A673 (cell line): ENCODE measurements at regions not wholly inside any gene's neighbourhood (a gene's known extent, or its start where the extent isn't known, plus 50 kb on each side); places are given as distances from the start of the nearest gene placed in this dataset.
A peak's percentile ranks its signal among the peaks of the same experiment; 100 is the strongest.

Experiments used
- BruUV-seq: library from RNA; stranded (reverse); fragments of 400-500 nt; replicated peaks from 2 replicates; lab custom pipeline; 2021; lab: Mats Ljungman, UMichigan
- CTCF ChIA-PET: fragments of 300-600 bp; sonication (Branson Sonifier 250); formaldehyde crosslinking; loops from one replicate; lab custom pipeline; 2022; ENCODE audit warnings: antibody characterized with exemption; lab: Charles Lee
- POLR2A ChIA-PET: fragments of 300-600 bp; sonication (Branson Sonifier 250); formaldehyde crosslinking; loops from one replicate; lab custom pipeline; 2022; ENCODE audit warnings: antibody characterized with exemption; ENCODE audit not compliant: low non-redundant PET; lab: Charles Lee
- DNase-seq: peaks from one replicate; pipeline ENCODE4 v3.0.0-alpha.2; 2015; ENCODE audit warnings: low spot score
- H3K27ac ChIP-seq: fragments of 200-600 bp; sonication (generic); 2 replicates; pipeline ENCODE4 v1.5.1; 2016; ENCODE audit warnings: mixed run types, low read depth, mild to moderate bottlenecking, mixed read lengths, antibody characterized with exemption, low read length; ENCODE audit not compliant: poor library complexity, severe bottlenecking
- H3K27me3 ChIP-seq: fragments of 200-600 bp; sonication (generic); replicated peaks from 2 replicates; pipeline ENCODE4 v1.6.1; 2017; ENCODE audit warnings: mixed run types, low read depth, mild to moderate bottlenecking, mixed read lengths, antibody characterized with exemption, low read length; ENCODE audit not compliant: insufficient read depth, poor library complexity
- H3K36me3 ChIP-seq: fragments of 200-600 bp; sonication (generic); 2 replicates; pipeline ENCODE4 v1.6.1; 2016; ENCODE audit warnings: mixed run types, mild to moderate bottlenecking, mixed read lengths, antibody characterized with exemption, low read length; ENCODE audit not compliant: insufficient read depth, poor library complexity, severe bottlenecking
- H3K4me1 ChIP-seq: fragments of 200-600 bp; sonication (generic); 2 replicates; pipeline ENCODE4 v1.6.1; 2017; ENCODE audit warnings: mixed run types, mild to moderate bottlenecking, mixed read lengths, antibody characterized with exemption, low read length; ENCODE audit not compliant: insufficient read depth, poor library complexity, severe bottlenecking
- H3K4me3 ChIP-seq: fragments of 200-600 bp; sonication (generic); 2 replicates; pipeline ENCODE4 v1.5.1; 2016; ENCODE audit warnings: low read depth, mixed run types, mild to moderate bottlenecking, mixed read lengths, low read length; ENCODE audit not compliant: poor library complexity, severe bottlenecking
- H3K9me3 ChIP-seq: fragments of 200-600 bp; sonication (generic); 2 replicates; pipeline ENCODE4 v1.6.1; 2016; ENCODE audit warnings: mixed run types, low read depth, mild to moderate bottlenecking, mixed read lengths, antibody characterized with exemption, low read length; ENCODE audit not compliant: poor library complexity, severe bottlenecking
- EZH2 ChIP-seq: fragments of 200-600 bp; sonication (generic); IDR thresholded peaks from 2 replicates; pipeline ENCODE4 v1.6.1; 2017; ENCODE audit warnings: borderline replicate concordance, low read depth, mild to moderate bottlenecking, mixed read lengths, antibody characterized with exemption, low read length; ENCODE audit not compliant: poor library complexity, severe bottlenecking
- intact Hi-C: fragments of 100-400 bp; cut with micrococcal nuclease; formaldehyde crosslinking; loops from one replicate; pipeline ENCODE4 v1.10.0; 2022; ENCODE audit not compliant: unreplicated experiment
- TF ChIP-seq, protein P1 (sequence below): fragments of 300-800, 200-600 bp; sonication (generic); conservative IDR thresholded peaks from 2 replicates; pipeline ENCODE4 v1.5.1; 2017; ENCODE audit warnings: low read depth, mild to moderate bottlenecking, antibody characterized with exemption, low read length, moderate library complexity, mixed read lengths

DNA sequence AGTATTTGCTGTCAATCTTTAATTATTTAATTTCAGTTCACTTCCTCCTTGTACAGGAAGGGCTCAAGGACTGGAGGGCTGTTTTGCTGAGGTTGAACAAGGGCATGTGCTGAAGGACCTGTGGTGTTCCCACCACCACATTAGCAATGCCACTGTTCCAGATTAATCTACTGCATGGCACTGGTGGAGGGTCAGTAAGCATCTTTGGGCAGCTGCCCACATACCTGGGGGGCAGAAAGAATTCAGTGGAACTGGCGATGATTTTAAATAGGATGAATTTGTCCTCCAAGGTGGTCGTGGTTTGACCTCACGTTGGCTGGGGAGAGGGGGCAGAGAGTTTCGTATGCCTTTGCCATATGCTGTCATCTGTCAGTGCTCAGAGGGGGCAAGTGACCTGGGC is 244.8 kb downstream of the TLE3 start:
- H3K36me3 ChIP-seq: no peaks in the 10 kb centered on the region
- no peaks in the 10 kb centered on the region for H3K27me3 ChIP-seq
- no peaks in the 10 kb centered on the region for H3K9me3 ChIP-seq
- no peak for TF ChIP-seq EZH2
- TF ChIP-seq, protein P1, sequence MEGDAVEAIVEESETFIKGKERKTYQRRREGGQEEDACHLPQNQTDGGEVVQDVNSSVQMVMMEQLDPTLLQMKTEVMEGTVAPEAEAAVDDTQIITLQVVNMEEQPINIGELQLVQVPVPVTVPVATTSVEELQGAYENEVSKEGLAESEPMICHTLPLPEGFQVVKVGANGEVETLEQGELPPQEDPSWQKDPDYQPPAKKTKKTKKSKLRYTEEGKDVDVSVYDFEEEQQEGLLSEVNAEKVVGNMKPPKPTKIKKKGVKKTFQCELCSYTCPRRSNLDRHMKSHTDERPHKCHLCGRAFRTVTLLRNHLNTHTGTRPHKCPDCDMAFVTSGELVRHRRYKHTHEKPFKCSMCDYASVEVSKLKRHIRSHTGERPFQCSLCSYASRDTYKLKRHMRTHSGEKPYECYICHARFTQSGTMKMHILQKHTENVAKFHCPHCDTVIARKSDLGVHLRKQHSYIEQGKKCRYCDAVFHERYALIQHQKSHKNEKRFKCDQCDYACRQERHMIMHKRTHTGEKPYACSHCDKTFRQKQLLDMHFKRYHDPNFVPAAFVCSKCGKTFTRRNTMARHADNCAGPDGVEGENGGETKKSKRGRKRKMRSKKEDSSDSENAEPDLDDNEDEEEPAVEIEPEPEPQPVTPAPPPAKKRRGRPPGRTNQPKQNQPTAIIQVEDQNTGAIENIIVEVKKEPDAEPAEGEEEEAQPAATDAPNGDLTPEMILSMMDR: no peak
- no peak for DNase-seq
- no peak overlapping the region for H3K4me3 ChIP-seq
- ChIA-PET CTCF (no interaction called here), POLR2A (no interaction called here)
- BruUV-seq: no TSS peak
- peaks cover 32% of the 10 kb centered on the region for H3K4me1 ChIP-seq
- H3K27ac ChIP-seq: no peak overlapping the region
- intact Hi-C loops: no loop called here

DNA sequence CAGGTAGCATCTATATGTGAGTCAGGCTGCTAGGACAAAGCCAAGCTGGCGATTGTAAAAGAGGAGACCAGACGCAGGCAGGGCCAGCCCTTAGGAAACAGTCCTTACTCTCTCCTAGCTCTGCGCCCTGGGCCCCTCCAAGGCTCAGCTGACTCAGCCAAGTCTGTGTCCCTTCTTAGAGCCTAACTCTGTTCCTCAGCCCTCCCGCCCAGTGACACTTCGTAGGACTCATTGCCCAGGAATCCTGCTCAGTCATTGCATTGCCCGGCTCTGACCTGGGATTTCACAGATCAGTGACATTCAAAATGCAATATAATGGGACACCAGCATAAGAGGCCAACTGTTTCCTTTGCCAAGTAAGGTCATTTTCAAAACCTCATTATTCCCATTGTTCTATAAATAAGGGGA is 244.2 kb downstream of the TLE3 start:
- no peak overlapping the region for H3K27ac ChIP-seq
- intact Hi-C loops: no loop called here
- CTCF ChIA-PET: no interaction called here

DNA sequence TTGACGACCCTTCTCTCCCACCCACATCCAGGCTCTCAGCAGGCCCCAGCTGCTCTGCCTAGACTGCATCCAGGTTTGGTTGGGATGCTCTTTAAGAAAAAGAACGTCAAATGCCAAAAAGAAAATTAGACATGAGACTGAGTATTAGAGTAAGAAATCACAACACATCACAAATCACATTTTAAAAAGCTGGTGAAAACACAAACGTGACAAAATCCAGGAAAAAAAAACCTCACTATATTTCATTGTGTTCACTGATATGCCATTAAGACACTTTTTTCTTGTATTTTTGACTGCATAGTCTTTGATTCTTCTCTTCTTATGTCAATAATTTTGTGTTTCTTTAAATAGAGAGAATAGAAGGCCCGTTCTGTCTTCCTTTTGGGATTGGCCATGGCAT is 243.7 kb downstream of the TLE3 start:
- CTCF ChIA-PET: no interaction called here

More for the DNA sequence above, 244.2 kb downstream of the TLE3 start:
- Histone ChIP-seq H3K4me3 (no peak overlapping the region), H3K27me3 (no peaks in the 10 kb centered on the region), H3K36me3 (no peaks in the 10 kb centered on the region), H3K9me3 (no peaks in the 10 kb centered on the region), H3K4me1 (peaks cover 35% of the 10 kb centered on the region)
- no peak for TF ChIP-seq EZH2
- TF ChIP-seq, protein P1: no peak
- POLR2A ChIA-PET: no interaction called here
- BruUV-seq: no TSS peak
- peak; percentile 12 for DNase-seq

More for the DNA sequence above, 243.7 kb downstream of the TLE3 start:
- no peak overlapping the region for H3K27ac ChIP-seq
- intact Hi-C loops: no loop called here
- TF ChIP-seq, protein P1: no peak
- no peak for TF ChIP-seq EZH2
- no peaks in the 10 kb centered on the region for H3K36me3 ChIP-seq
- H3K4me3 ChIP-seq: no peak overlapping the region
- no peaks in the 10 kb centered on the region for H3K9me3 ChIP-seq
- POLR2A ChIA-PET: no interaction called here
- no peak for DNase-seq
- no TSS peak for BruUV-seq
- no peaks in the 10 kb centered on the region for H3K27me3 ChIP-seq
- H3K4me1 ChIP-seq: peaks cover 35% of the 10 kb centered on the region
